ENCODE measurements at regions not wholly inside any gene's neighbourhood (a gene's known extent, or its start where the extent isn't known, plus 50 kb on each side); places are given as distances from the start of the nearest gene placed in this dataset.

GRCh38 chr20:63117661-63118302, 98.1 kb downstream of the YTHDF1 start:
- Histone ChIP-seq H3K9me3 (ENCODE audit: low read depth, low read length, poor library complexity, severe bottlenecking) (no peaks in the 10 kb centered on the region), H3K36me3 (ENCODE audit: insufficient read depth, low read length, poor library complexity, severe bottlenecking) (no peaks in the 10 kb centered on the region), H3K27me3 (replicated peaks; ENCODE audit: insufficient read depth, low read depth, low read length, poor library complexity) (peaks cover 90% of the 10 kb centered on the region), H3K27ac (ENCODE audit: low read depth, low read length, poor library complexity, severe bottlenecking) (no peak overlapping the region), H3K4me3 (ENCODE audit: low read depth, low read length, poor library complexity, severe bottlenecking) (no peak overlapping the region), H3K4me1 (ENCODE audit: insufficient read depth, low read length, poor library complexity, severe bottlenecking) (no peaks in the 10 kb centered on the region)
- ChIA-PET CTCF (no interaction called here), POLR2A (ENCODE audit: low non-redundant PET) (no interaction called here)
- no peak for TF ChIP-seq CTCF (conservative IDR thresholded peaks at IDR 0.05; ENCODE audit: low read depth, low read length)
- TF ChIP-seq EZH2 (IDR thresholded peaks at IDR 0.05; ENCODE audit: borderline replicate concordance, low read depth, low read length, poor library complexity, severe bottlenecking): no peak
- no peak for DNase-seq (ENCODE audit: low spot score)
- no TSS peak for BruUV-seq (replicated peaks)
- intact Hi-C loops (cut with micrococcal nuclease; ENCODE audit: unreplicated experiment): no loop called here

GRCh38 chr20:63117151-63117550, 98.8 kb downstream of the YTHDF1 start:
- H3K27ac ChIP-seq (ENCODE audit: low read depth, low read length, poor library complexity, severe bottlenecking): no peak overlapping the region
- no peaks in the 10 kb centered on the region for H3K36me3 ChIP-seq (ENCODE audit: insufficient read depth, low read length, poor library complexity, severe bottlenecking)
- H3K4me1 ChIP-seq (ENCODE audit: insufficient read depth, low read length, poor library complexity, severe bottlenecking): no peaks in the 10 kb centered on the region
- ChIA-PET CTCF (no interaction called here), POLR2A (ENCODE audit: low non-redundant PET) (no interaction called here)
- no peaks in the 10 kb centered on the region for H3K9me3 ChIP-seq (ENCODE audit: low read depth, low read length, poor library complexity, severe bottlenecking)
- no peak overlapping the region for H3K4me3 ChIP-seq (ENCODE audit: low read depth, low read length, poor library complexity, severe bottlenecking)
- DNase-seq (ENCODE audit: low spot score): no peak
- intact Hi-C loops (cut with micrococcal nuclease; ENCODE audit: unreplicated experiment): no loop called here
- peaks cover 86% of the 10 kb centered on the region for H3K27me3 ChIP-seq (replicated peaks; ENCODE audit: insufficient read depth, low read depth, low read length, poor library complexity)
- TF ChIP-seq EZH2 (IDR thresholded peaks at IDR 0.05; ENCODE audit: borderline replicate concordance, low read depth, low read length, poor library complexity, severe bottlenecking) (no peak), CTCF (conservative IDR thresholded peaks at IDR 0.05; ENCODE audit: low read depth, low read length) (no peak)
- no TSS peak for BruUV-seq (replicated peaks)

- TF ChIP-seq CTCF (conservative IDR thresholded peaks at IDR 0.05; ENCODE audit: low read depth, low read length) (no peak), EZH2 (IDR thresholded peaks at IDR 0.05; ENCODE audit: borderline replicate concordance, low read depth, low read length, poor library complexity, severe bottlenecking) (peak; percentile 65)
- no peaks in the 10 kb centered on the region for H3K36me3 ChIP-seq (ENCODE audit: insufficient read depth, low read length, poor library complexity, severe bottlenecking)
- DNase-seq (ENCODE audit: low spot score): peak; percentile 24
- ChIA-PET POLR2A (ENCODE audit: low non-redundant PET) (no interaction called here), CTCF (no interaction called here)
- H3K9me3 ChIP-seq (ENCODE audit: low read depth, low read length, poor library complexity, severe bottlenecking): peaks cover 3% of the 10 kb centered on the region
- H3K4me3 ChIP-seq (ENCODE audit: low read depth, low read length, poor library complexity, severe bottlenecking): no peak overlapping the region
- intact Hi-C loops (cut with micrococcal nuclease; ENCODE audit: unreplicated experiment): no loop called here
- no peaks in the 10 kb centered on the region for H3K4me1 ChIP-seq (ENCODE audit: insufficient read depth, low read length, poor library complexity, severe bottlenecking)
- no TSS peak for BruUV-seq (replicated peaks)
- peaks cover 85% of the 10 kb centered on the region for H3K27me3 ChIP-seq (replicated peaks; ENCODE audit: insufficient read depth, low read depth, low read length, poor library complexity)
- H3K27ac ChIP-seq (ENCODE audit: low read depth, low read length, poor library complexity, severe bottlenecking): no peak overlapping the region
These were observed 99.4 kb downstream of the YTHDF1 start for GRCh38 chr20:63116412-63117106.

All from A673 (cell line).